ENCODE measurements at regions not wholly inside any gene's neighbourhood (a gene's known extent, or its start where the extent isn't known, plus 50 kb on each side); places are given as distances from the start of the nearest gene placed in this dataset.
"Not testable (repeated sequence)": the region's sequence is repeated elsewhere in the genome, so short reads cannot be mapped to it uniquely, and the experiment has no call there.

- peaks cover 0 to 2% (median 0%) of the 10 kb centered on the region in 3 donors for H3K9me3 Mint-ChIP-seq
- H3K27ac Mint-ChIP-seq = no peak overlapping the region
- H3K4me1 Mint-ChIP-seq = peaks cover 7 to 10% (median 7%) of the 10 kb centered on the region in 3 donors
- H3K36me3 Mint-ChIP-seq = peaks cover 2% of the 10 kb centered on the region
- no peak overlapping the region for H3K4me3 Mint-ChIP-seq
- H3K27me3 Mint-ChIP-seq = peaks cover 36% of the 10 kb centered on the region
Observed at GRCh38 chr20:24840121-24840713, 108.9 kb upstream of the CST7 start.

- H3K9me3 Mint-ChIP-seq = peaks cover 2 to 7% (median 5%) of the 10 kb centered on the region in 3 donors
- peaks cover 6% of the 10 kb centered on the region for H3K36me3 Mint-ChIP-seq
- no peak overlapping the region for H3K27ac Mint-ChIP-seq
- H3K4me1 Mint-ChIP-seq = peaks cover 7 to 10% (median 7%) of the 10 kb centered on the region in 3 donors
- peaks cover 31% of the 10 kb centered on the region for H3K27me3 Mint-ChIP-seq
- peak overlapping the region in 1 of 4 donors; percentile 35 for H3K4me3 Mint-ChIP-seq
Observed at GRCh38 chr20:24842274-24842917, 106.7 kb upstream of the CST7 start.

- peaks cover 26% of the 10 kb centered on the region for H3K27me3 Mint-ChIP-seq
- H3K4me1 Mint-ChIP-seq = peaks cover 7 to 10% (median 7%) of the 10 kb centered on the region in 3 donors
- peaks cover 6% of the 10 kb centered on the region for H3K36me3 Mint-ChIP-seq
- peak overlapping the region in 2 of 4 donors; percentile 35 to 39 for H3K4me3 Mint-ChIP-seq
- H3K27ac Mint-ChIP-seq = no peak overlapping the region
- H3K9me3 Mint-ChIP-seq = peaks cover 2 to 15% (median 12%) of the 10 kb centered on the region in 3 donors
Observed at GRCh38 chr20:24842918-24843715, 106.0 kb upstream of the CST7 start.

- Mint-ChIP-seq H3K9me3 (peaks cover 9 to 34% (median 30%) of the 10 kb centered on the region in 3 donors), H3K4me3 (no peak overlapping the region), H3K4me1 (no peaks in the 10 kb centered on the region), H3K27me3 (peaks cover 35% of the 10 kb centered on the region), H3K36me3 (peaks cover 4% of the 10 kb centered on the region), H3K27ac (no peak overlapping the region)
Observed at GRCh38 chr20:24850176-24850575, 98.9 kb upstream of the CST7 start.

GRCh38 chr20:24851346-24852019 lies 97.6 kb upstream of the CST7 start:
- H3K27me3 Mint-ChIP-seq = peaks cover 31% of the 10 kb centered on the region
- H3K4me1 Mint-ChIP-seq = no peaks in the 10 kb centered on the region
- no peak overlapping the region for H3K4me3 Mint-ChIP-seq
- no peak overlapping the region for H3K27ac Mint-ChIP-seq
- H3K9me3 Mint-ChIP-seq = peaks cover 6 to 32% (median 30%) of the 10 kb centered on the region in 3 donors
- no peaks in the 10 kb centered on the region for H3K36me3 Mint-ChIP-seq

- H3K36me3 Mint-ChIP-seq = no peaks in the 10 kb centered on the region
- H3K4me3 Mint-ChIP-seq = no peak overlapping the region
- peaks cover 10 to 19% (median 14%) of the 10 kb centered on the region in 3 donors for H3K9me3 Mint-ChIP-seq
- H3K27me3 Mint-ChIP-seq = peaks cover 27% of the 10 kb centered on the region
- H3K27ac Mint-ChIP-seq = no peak overlapping the region
- no peaks in the 10 kb centered on the region for H3K4me1 Mint-ChIP-seq
Observed at GRCh38 chr20:24853916-24854315, 95.2 kb upstream of the CST7 start.

- Mint-ChIP-seq H3K27ac (no peak overlapping the region), H3K27me3 (peaks cover 25% of the 10 kb centered on the region), H3K4me1 (peaks cover 0 to 1% (median 0%) of the 10 kb centered on the region in 3 donors), H3K36me3 (peaks cover 3% of the 10 kb centered on the region), H3K9me3 (peaks cover 8 to 15% (median 13%) of the 10 kb centered on the region in 3 donors), H3K4me3 (no peak overlapping the region)
Observed at GRCh38 chr20:24855848-24856247, 93.2 kb upstream of the CST7 start.

- not testable (repeated sequence) for H3K36me3 Mint-ChIP-seq, H3K4me1 Mint-ChIP-seq, H3K27ac Mint-ChIP-seq, H3K4me3 Mint-ChIP-seq
- Mint-ChIP-seq H3K27me3 (peaks cover 17% of the 10 kb centered on the region), H3K9me3 (peaks cover 8 to 18% (median 16%) of the 10 kb centered on the region in 3 donors)
Observed at GRCh38 chr20:24858500-24858899, 90.6 kb upstream of the CST7 start.

GRCh38 chr20:24859539-24859938 lies 89.5 kb upstream of the CST7 start:
- Mint-ChIP-seq H3K9me3 (peaks cover 5 to 20% (median 17%) of the 10 kb centered on the region in 3 donors), H3K4me3 (peak overlapping the region in 1 of 4 donors; percentile 6), H3K36me3 (peaks cover 3% of the 10 kb centered on the region), H3K4me1 (peaks cover 0 to 1% (median 0%) of the 10 kb centered on the region in 3 donors), H3K27me3 (peaks cover 17% of the 10 kb centered on the region), H3K27ac (peak overlapping the region in 1 of 3 donors; percentile 48)

- Mint-ChIP-seq H3K36me3 (peaks cover 3% of the 10 kb centered on the region), H3K4me1 (peaks cover 0 to 1% (median 0%) of the 10 kb centered on the region in 3 donors), H3K9me3 (peaks cover 2 to 24% (median 12%) of the 10 kb centered on the region in 3 donors), H3K27ac (no peak overlapping the region), H3K27me3 (peaks cover 11% of the 10 kb centered on the region), H3K4me3 (no peak overlapping the region)
Observed at GRCh38 chr20:24862186-24862585, 86.9 kb upstream of the CST7 start.

- Mint-ChIP-seq H3K4me3 (no peak overlapping the region), H3K4me1 (peaks cover 0 to 1% (median 0%) of the 10 kb centered on the region in 3 donors), H3K27ac (no peak overlapping the region), H3K27me3 (peaks cover 11% of the 10 kb centered on the region), H3K9me3 (peaks cover 2 to 24% (median 12%) of the 10 kb centered on the region in 3 donors), H3K36me3 (peaks cover 3% of the 10 kb centered on the region)
Observed at GRCh38 chr20:24862606-24863005, 86.5 kb upstream of the CST7 start.

GRCh38 chr20:24863356-24863755 lies 85.7 kb upstream of the CST7 start:
- Mint-ChIP-seq H3K4me1 (peaks cover 0 to 1% (median 0%) of the 10 kb centered on the region in 3 donors), H3K4me3 (no peak overlapping the region), H3K27ac (peak overlapping the region in 1 of 3 donors; percentile 51), H3K9me3 (peaks cover 2 to 24% (median 12%) of the 10 kb centered on the region in 3 donors), H3K27me3 (peaks cover 11% of the 10 kb centered on the region), H3K36me3 (peaks cover 3% of the 10 kb centered on the region)

GRCh38 chr20:24866008-24866407 lies 83.1 kb upstream of the CST7 start:
- H3K27ac Mint-ChIP-seq = peak overlapping the region in 1 of 3 donors; percentile 1
- H3K27me3 Mint-ChIP-seq = peaks cover 6% of the 10 kb centered on the region
- no peak overlapping the region for H3K4me3 Mint-ChIP-seq
- no peaks in the 10 kb centered on the region for H3K4me1 Mint-ChIP-seq
- H3K9me3 Mint-ChIP-seq = peaks cover 2 to 19% (median 15%) of the 10 kb centered on the region in 3 donors
- no peaks in the 10 kb centered on the region for H3K36me3 Mint-ChIP-seq

- peaks cover 2 to 19% (median 15%) of the 10 kb centered on the region in 3 donors for H3K9me3 Mint-ChIP-seq
- H3K27me3 Mint-ChIP-seq = peaks cover 8% of the 10 kb centered on the region
Observed at GRCh38 chr20:24866742-24867141, 82.3 kb upstream of the CST7 start.

More at GRCh38 chr20:24866742-24867141, 82.3 kb upstream of the CST7 start:
- Mint-ChIP-seq H3K36me3 (no peaks in the 10 kb centered on the region), H3K27ac (no peak overlapping the region), H3K4me3 (no peak overlapping the region), H3K4me1 (no peaks in the 10 kb centered on the region)
